ENCODE measurements at regions not wholly inside any gene's neighbourhood (a gene's known extent, or its start where the extent isn't known, plus 50 kb on each side); places are given as distances from the start of the nearest gene placed in this dataset.

GRCh38 chr4:152024881-152025280 is 264.1 kb upstream of the GATB start:
- Mint-ChIP-seq H3K9me3 (peaks cover 4% of the 10 kb centered on the region), H3K36me3 (no peaks in the 10 kb centered on the region), H3K27me3 (no peaks in the 10 kb centered on the region), H3K4me1 (ENCODE audit: unreplicated experiment) (no peaks in the 10 kb centered on the region), H3K27ac (no peak overlapping the region), H3K4me3 (no peak overlapping the region)
- no peak for TF ChIP-seq CTCF (conservative IDR thresholded peaks at IDR 0.05)
- DNase-seq (ENCODE audit: extremely low spot score, unreplicated experiment): no peak

- no peak for DNase-seq (ENCODE audit: extremely low spot score, unreplicated experiment)
- Mint-ChIP-seq H3K36me3 (no peaks in the 10 kb centered on the region), H3K27me3 (no peaks in the 10 kb centered on the region), H3K4me1 (ENCODE audit: unreplicated experiment) (no peaks in the 10 kb centered on the region), H3K4me3 (no peak overlapping the region), H3K27ac (no peak overlapping the region), H3K9me3 (peaks cover 4% of the 10 kb centered on the region)
- TF ChIP-seq CTCF (conservative IDR thresholded peaks at IDR 0.05): no peak
Measured at GRCh38 chr4:152023674-152024073, 262.9 kb upstream of the GATB start.

GRCh38 chr4:152022543-152022942 is 261.7 kb upstream of the GATB start:
- no peaks in the 10 kb centered on the region for H3K9me3 Mint-ChIP-seq
- no peaks in the 10 kb centered on the region for H3K4me1 Mint-ChIP-seq (ENCODE audit: unreplicated experiment)
- no peak for TF ChIP-seq CTCF (conservative IDR thresholded peaks at IDR 0.05)
- no peak for DNase-seq (ENCODE audit: extremely low spot score, unreplicated experiment)
- no peak overlapping the region for H3K4me3 Mint-ChIP-seq
- no peaks in the 10 kb centered on the region for H3K36me3 Mint-ChIP-seq
- no peak overlapping the region for H3K27ac Mint-ChIP-seq
- peaks cover 2% of the 10 kb centered on the region for H3K27me3 Mint-ChIP-seq

GRCh38 chr4:152021788-152022438 is 261.1 kb upstream of the GATB start:
- H3K4me3 Mint-ChIP-seq: no peak overlapping the region
- no peaks in the 10 kb centered on the region for H3K36me3 Mint-ChIP-seq
- H3K27ac Mint-ChIP-seq: no peak overlapping the region
- H3K9me3 Mint-ChIP-seq: no peaks in the 10 kb centered on the region
- peaks cover 3% of the 10 kb centered on the region for H3K27me3 Mint-ChIP-seq
- H3K4me1 Mint-ChIP-seq (ENCODE audit: unreplicated experiment): no peaks in the 10 kb centered on the region
- no peak for DNase-seq (ENCODE audit: extremely low spot score, unreplicated experiment)
- no peak for TF ChIP-seq CTCF (conservative IDR thresholded peaks at IDR 0.05)

GRCh38 chr4:152020073-152020472 is 259.3 kb upstream of the GATB start:
- no peak for TF ChIP-seq CTCF (conservative IDR thresholded peaks at IDR 0.05)
- no peaks in the 10 kb centered on the region for H3K4me1 Mint-ChIP-seq (ENCODE audit: unreplicated experiment)
- no peak overlapping the region for H3K4me3 Mint-ChIP-seq
- no peak for DNase-seq (ENCODE audit: extremely low spot score, unreplicated experiment)
- peaks cover 7% of the 10 kb centered on the region for H3K27me3 Mint-ChIP-seq
- H3K36me3 Mint-ChIP-seq: no peaks in the 10 kb centered on the region
- H3K27ac Mint-ChIP-seq: no peak overlapping the region
- no peaks in the 10 kb centered on the region for H3K9me3 Mint-ChIP-seq

- Mint-ChIP-seq H3K4me3 (no peak overlapping the region), H3K4me1 (ENCODE audit: unreplicated experiment) (no peaks in the 10 kb centered on the region), H3K27me3 (peaks cover 11% of the 10 kb centered on the region), H3K9me3 (no peaks in the 10 kb centered on the region), H3K27ac (no peak overlapping the region), H3K36me3 (no peaks in the 10 kb centered on the region)
- no peak for TF ChIP-seq CTCF (conservative IDR thresholded peaks at IDR 0.05)
- no peak for DNase-seq (ENCODE audit: extremely low spot score, unreplicated experiment)
Measured at GRCh38 chr4:152016303-152016620, 255.5 kb upstream of the GATB start.
